ENCODE measurements at regions not wholly inside any gene's neighbourhood (a gene's known extent, or its start where the extent isn't known, plus 50 kb on each side); places are given as distances from the start of the nearest gene placed in this dataset.

DNA sequence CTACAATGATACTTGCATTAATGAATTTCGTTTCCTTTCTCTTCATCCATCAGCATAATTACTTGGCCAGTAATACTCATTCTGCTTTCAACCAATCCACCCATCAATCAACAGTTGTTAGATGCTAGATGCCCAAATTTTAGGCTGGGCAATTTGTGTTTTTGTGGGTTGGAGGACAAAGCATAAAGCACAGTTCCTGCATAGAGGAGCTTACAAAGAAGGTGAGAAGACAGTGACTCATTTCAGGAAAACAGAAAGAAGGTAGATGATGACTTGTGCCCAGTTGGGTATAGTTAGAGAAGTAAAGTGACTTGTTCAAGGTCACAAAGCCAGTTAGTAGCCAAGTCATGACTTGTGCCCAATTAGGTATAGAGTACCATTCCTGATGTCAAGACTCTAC is 1186.8 kb upstream of the CELF4 start:
- no peaks in the 10 kb centered on the region for H3K79me2 ChIP-seq (ENCODE audit: insufficient read depth, low read length)
- H3K4me2 ChIP-seq (ENCODE audit: low read length) = no peak overlapping the region
- no peaks in the 10 kb centered on the region for H4K20me1 ChIP-seq (ENCODE audit: insufficient read depth, low read length)
- no peak for TF ChIP-seq EZH2 (IDR thresholded peaks at IDR 0.05; ENCODE audit: insufficient read depth, low read length)
- TF ChIP-seq, protein P1, sequence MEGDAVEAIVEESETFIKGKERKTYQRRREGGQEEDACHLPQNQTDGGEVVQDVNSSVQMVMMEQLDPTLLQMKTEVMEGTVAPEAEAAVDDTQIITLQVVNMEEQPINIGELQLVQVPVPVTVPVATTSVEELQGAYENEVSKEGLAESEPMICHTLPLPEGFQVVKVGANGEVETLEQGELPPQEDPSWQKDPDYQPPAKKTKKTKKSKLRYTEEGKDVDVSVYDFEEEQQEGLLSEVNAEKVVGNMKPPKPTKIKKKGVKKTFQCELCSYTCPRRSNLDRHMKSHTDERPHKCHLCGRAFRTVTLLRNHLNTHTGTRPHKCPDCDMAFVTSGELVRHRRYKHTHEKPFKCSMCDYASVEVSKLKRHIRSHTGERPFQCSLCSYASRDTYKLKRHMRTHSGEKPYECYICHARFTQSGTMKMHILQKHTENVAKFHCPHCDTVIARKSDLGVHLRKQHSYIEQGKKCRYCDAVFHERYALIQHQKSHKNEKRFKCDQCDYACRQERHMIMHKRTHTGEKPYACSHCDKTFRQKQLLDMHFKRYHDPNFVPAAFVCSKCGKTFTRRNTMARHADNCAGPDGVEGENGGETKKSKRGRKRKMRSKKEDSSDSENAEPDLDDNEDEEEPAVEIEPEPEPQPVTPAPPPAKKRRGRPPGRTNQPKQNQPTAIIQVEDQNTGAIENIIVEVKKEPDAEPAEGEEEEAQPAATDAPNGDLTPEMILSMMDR (IDR thresholded peaks at IDR 0.05; ENCODE audit: insufficient read depth, low read depth, low read length) = no peak
- no peak overlapping the region for H2AFZ ChIP-seq (ENCODE audit: low read depth, low read length)
- no peaks in the 10 kb centered on the region for H3K4me1 ChIP-seq (ENCODE audit: insufficient read depth, low read length)
- H3K9me3 ChIP-seq (ENCODE audit: insufficient read depth, low read depth, low read length) = no peaks in the 10 kb centered on the region
- H3K27ac ChIP-seq (ENCODE audit: low read depth, low read length) = no peak overlapping the region
- no peaks in the 10 kb centered on the region for H3K9me3 Mint-ChIP-seq (ENCODE audit: unreplicated experiment)
- no peak for DNase-seq (ENCODE audit: low read depth)
- no peak for FAIRE-seq
- H3K27ac Mint-ChIP-seq (ENCODE audit: unreplicated experiment) = no peak overlapping the region
- H3K9ac ChIP-seq (ENCODE audit: low read length) = no peak overlapping the region
- no peaks in the 10 kb centered on the region for H3K27me3 Mint-ChIP-seq (ENCODE audit: low read depth, unreplicated experiment)
- H3K4me3 ChIP-seq (ENCODE audit: insufficient read depth, low read depth, low read length) = no peak overlapping the region
- no peaks in the 10 kb centered on the region for H3K27me3 ChIP-seq (ENCODE audit: insufficient read depth, low read length)
- no peaks in the 10 kb centered on the region for H3K36me3 Mint-ChIP-seq (ENCODE audit: low read depth, unreplicated experiment)
- H3K4me3 Mint-ChIP-seq (ENCODE audit: unreplicated experiment) = no peak overlapping the region
- no peaks in the 10 kb centered on the region for H3K36me3 ChIP-seq (ENCODE audit: insufficient read depth, low read length)
- peaks cover 8% of the 10 kb centered on the region for H3K4me1 Mint-ChIP-seq (ENCODE audit: low read depth, unreplicated experiment)

GRCh38 chr18:38751898-38752297 is 1186.3 kb upstream of the CELF4 start:
- Histone ChIP-seq H3K27ac (ENCODE audit: low read depth, low read length) (no peak overlapping the region), H3K9me3 (ENCODE audit: insufficient read depth, low read depth, low read length) (no peaks in the 10 kb centered on the region), H3K79me2 (ENCODE audit: insufficient read depth, low read length) (no peaks in the 10 kb centered on the region), H3K36me3 (ENCODE audit: insufficient read depth, low read length) (no peaks in the 10 kb centered on the region), H3K27me3 (ENCODE audit: insufficient read depth, low read length) (no peaks in the 10 kb centered on the region), H3K4me1 (ENCODE audit: insufficient read depth, low read length) (no peaks in the 10 kb centered on the region), H3K9ac (ENCODE audit: low read length) (no peak overlapping the region), H4K20me1 (ENCODE audit: insufficient read depth, low read length) (no peaks in the 10 kb centered on the region), H3K4me2 (ENCODE audit: low read length) (no peak overlapping the region), H2AFZ (ENCODE audit: low read depth, low read length) (no peak overlapping the region), H3K4me3 (ENCODE audit: insufficient read depth, low read depth, low read length) (no peak overlapping the region)
- H3K27ac Mint-ChIP-seq (ENCODE audit: unreplicated experiment) = no peak overlapping the region
- no peak for DNase-seq (ENCODE audit: low read depth)
- TF ChIP-seq, protein P1 (IDR thresholded peaks at IDR 0.05; ENCODE audit: insufficient read depth, low read depth, low read length) = no peak
- TF ChIP-seq EZH2 (IDR thresholded peaks at IDR 0.05; ENCODE audit: insufficient read depth, low read length) = no peak
- H3K4me1 Mint-ChIP-seq (ENCODE audit: low read depth, unreplicated experiment) = peaks cover 8% of the 10 kb centered on the region
- no peak for FAIRE-seq
- H3K36me3 Mint-ChIP-seq (ENCODE audit: low read depth, unreplicated experiment) = no peaks in the 10 kb centered on the region
- H3K27me3 Mint-ChIP-seq (ENCODE audit: low read depth, unreplicated experiment) = no peaks in the 10 kb centered on the region
- no peak overlapping the region for H3K4me3 Mint-ChIP-seq (ENCODE audit: unreplicated experiment)
- H3K9me3 Mint-ChIP-seq (ENCODE audit: unreplicated experiment) = no peaks in the 10 kb centered on the region

DNA sequence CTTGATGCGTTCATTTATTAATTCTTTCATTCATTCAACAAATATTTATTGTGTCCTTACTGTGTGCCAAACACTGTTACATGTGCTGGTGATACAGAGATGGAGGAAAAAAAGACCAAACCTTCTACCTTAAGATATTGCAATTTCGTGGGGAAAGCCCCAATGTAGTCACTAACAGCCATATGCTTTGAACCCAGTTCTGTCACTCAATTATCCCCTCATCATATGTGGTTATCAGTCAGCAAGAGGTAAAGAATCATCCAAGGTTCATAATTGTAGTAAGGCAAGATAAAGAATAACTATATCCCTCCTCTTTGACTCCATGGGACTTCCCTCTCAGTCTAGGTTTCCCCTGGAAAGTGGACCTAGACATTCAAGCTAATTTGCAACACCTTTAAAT is 1185.6 kb upstream of the CELF4 start:
- peaks cover 8% of the 10 kb centered on the region for H3K4me1 Mint-ChIP-seq (ENCODE audit: low read depth, unreplicated experiment)
- no peaks in the 10 kb centered on the region for H3K9me3 Mint-ChIP-seq (ENCODE audit: unreplicated experiment)
- Histone ChIP-seq H3K4me2 (ENCODE audit: low read length) (no peak overlapping the region), H3K36me3 (ENCODE audit: insufficient read depth, low read length) (no peaks in the 10 kb centered on the region), H3K79me2 (ENCODE audit: insufficient read depth, low read length) (no peaks in the 10 kb centered on the region), H4K20me1 (ENCODE audit: insufficient read depth, low read length) (no peaks in the 10 kb centered on the region), H3K9me3 (ENCODE audit: insufficient read depth, low read depth, low read length) (no peaks in the 10 kb centered on the region), H3K27me3 (ENCODE audit: insufficient read depth, low read length) (no peaks in the 10 kb centered on the region), H3K4me3 (ENCODE audit: insufficient read depth, low read depth, low read length) (no peak overlapping the region), H2AFZ (ENCODE audit: low read depth, low read length) (no peak overlapping the region), H3K27ac (ENCODE audit: low read depth, low read length) (no peak overlapping the region), H3K4me1 (ENCODE audit: insufficient read depth, low read length) (no peaks in the 10 kb centered on the region), H3K9ac (ENCODE audit: low read length) (no peak overlapping the region)
- TF ChIP-seq, protein P1 (IDR thresholded peaks at IDR 0.05; ENCODE audit: insufficient read depth, low read depth, low read length) = no peak
- TF ChIP-seq EZH2 (IDR thresholded peaks at IDR 0.05; ENCODE audit: insufficient read depth, low read length) = no peak
- H3K4me3 Mint-ChIP-seq (ENCODE audit: unreplicated experiment) = no peak overlapping the region
- H3K36me3 Mint-ChIP-seq (ENCODE audit: low read depth, unreplicated experiment) = no peaks in the 10 kb centered on the region
- H3K27me3 Mint-ChIP-seq (ENCODE audit: low read depth, unreplicated experiment) = no peaks in the 10 kb centered on the region
- DNase-seq (ENCODE audit: low read depth) = no peak
- H3K27ac Mint-ChIP-seq (ENCODE audit: unreplicated experiment) = no peak overlapping the region
- no peak for FAIRE-seq
